Mesothelial cell of epicardium (in vitro differentiated cells): ENCODE measurements at regions not wholly inside any gene's neighbourhood (a gene's known extent, or its start where the extent isn't known, plus 50 kb on each side); places are given as distances from the start of the nearest gene placed in this dataset.
"Not testable (repeated sequence)": the region's sequence is repeated elsewhere in the genome, so short reads cannot be mapped to it uniquely, and the experiment has no call there.

Experiments used
- DNase-seq, 2 experiments: peaks; one replicate each; pipeline ENCODE4 v3.0.0; 2021; ENCODE audit warnings: low spot score in 2 of 2; ENCODE audit not compliant: unreplicated experiment in 2 of 2
- H3K27ac Mint-ChIP-seq: 2 replicates; pipeline ENCODE4 v1.8.0; 2021; ENCODE audit warnings: mixed read lengths
- H3K27me3 Mint-ChIP-seq: 2 replicates; pipeline ENCODE4 v1.8.0; 2021; ENCODE audit warnings: low read depth, mixed read lengths
- H3K36me3 Mint-ChIP-seq: 2 replicates; pipeline ENCODE4 v1.8.0; 2021; ENCODE audit warnings: mixed read lengths
- H3K4me1 Mint-ChIP-seq: 2 replicates; pipeline ENCODE4 v1.8.0; 2021; ENCODE audit warnings: mixed read lengths
- H3K4me3 Mint-ChIP-seq: 2 replicates; pipeline ENCODE4 v1.8.0; 2021; ENCODE audit warnings: mild to moderate bottlenecking, moderate library complexity, mixed read lengths
- H3K9me3 Mint-ChIP-seq: 2 replicates; pipeline ENCODE4 v1.8.0; 2021; ENCODE audit warnings: mixed read lengths
- CTCF ChIP-seq: fragments of 200-600 bp; sonication (generic); IDR thresholded peaks from one replicate; pipeline ENCODE4 v1.5.0; 2021; ENCODE audit warnings: antibody characterized with exemption; ENCODE audit not compliant: unreplicated experiment

DNA sequence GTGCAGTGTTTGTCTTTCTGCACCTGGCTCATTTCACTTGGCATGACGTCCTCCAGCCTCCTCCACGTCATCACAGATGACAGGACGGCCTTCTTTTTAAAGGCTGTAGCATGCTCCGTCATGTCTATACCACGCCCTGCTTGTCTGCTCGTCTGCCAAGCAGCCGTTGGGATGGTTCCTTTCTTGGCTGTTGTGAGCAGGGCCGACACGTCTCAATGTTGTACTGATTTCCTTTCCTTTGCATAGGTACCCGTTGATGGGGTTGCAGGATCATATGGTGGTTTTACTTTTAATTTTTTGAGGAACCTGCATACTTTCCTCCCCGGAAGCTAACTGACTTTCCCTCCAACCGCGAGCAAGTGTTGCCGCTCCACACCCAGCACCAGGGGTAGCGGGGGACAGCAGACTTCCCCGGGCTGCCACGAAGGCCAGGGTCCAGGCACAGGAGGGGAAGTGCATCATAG, 212.2 kb upstream of the ZNF469 start:
- H3K27me3 Mint-ChIP-seq, result no peaks in the 10 kb centered on the region
- H3K36me3 Mint-ChIP-seq, result peaks cover 4% of the 10 kb centered on the region
- peak overlapping the region; percentile 28 for H3K27ac Mint-ChIP-seq
- peaks cover 31% of the 10 kb centered on the region for H3K4me1 Mint-ChIP-seq
- no peak for TF ChIP-seq CTCF
- no peak overlapping the region for H3K4me3 Mint-ChIP-seq
- H3K9me3 Mint-ChIP-seq, result peaks cover 32% of the 10 kb centered on the region
- peak in 1 of 2 experiments; percentile 24 for DNase-seq

DNA sequence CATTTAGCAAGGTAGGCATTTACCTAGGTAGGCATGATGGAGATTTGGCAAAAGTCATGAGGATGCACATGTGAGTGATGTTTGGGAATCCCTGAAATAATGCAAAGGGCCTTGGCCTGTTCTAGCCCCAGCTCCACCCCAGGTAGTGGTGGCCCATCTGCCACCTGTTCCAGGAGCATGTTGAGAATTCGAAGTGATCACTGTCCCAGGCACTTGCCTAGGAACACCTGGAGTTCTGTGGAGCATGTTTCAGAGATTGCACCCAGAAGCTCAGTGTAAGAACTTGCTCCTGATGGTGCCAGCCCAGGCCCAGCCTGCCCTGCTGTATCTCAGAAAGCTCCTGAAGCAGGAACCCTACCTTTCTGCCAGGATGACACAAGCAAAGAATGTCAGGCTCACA, 211.6 kb upstream of the ZNF469 start:
- not testable (repeated sequence) for H3K36me3 Mint-ChIP-seq, H3K27me3 Mint-ChIP-seq, H3K4me3 Mint-ChIP-seq, H3K27ac Mint-ChIP-seq
- DNase-seq, result peak in 1 of 2 experiments; percentile 26
- H3K4me1 Mint-ChIP-seq, result peaks cover 25% of the 10 kb centered on the region
- peaks cover 33% of the 10 kb centered on the region for H3K9me3 Mint-ChIP-seq

DNA sequence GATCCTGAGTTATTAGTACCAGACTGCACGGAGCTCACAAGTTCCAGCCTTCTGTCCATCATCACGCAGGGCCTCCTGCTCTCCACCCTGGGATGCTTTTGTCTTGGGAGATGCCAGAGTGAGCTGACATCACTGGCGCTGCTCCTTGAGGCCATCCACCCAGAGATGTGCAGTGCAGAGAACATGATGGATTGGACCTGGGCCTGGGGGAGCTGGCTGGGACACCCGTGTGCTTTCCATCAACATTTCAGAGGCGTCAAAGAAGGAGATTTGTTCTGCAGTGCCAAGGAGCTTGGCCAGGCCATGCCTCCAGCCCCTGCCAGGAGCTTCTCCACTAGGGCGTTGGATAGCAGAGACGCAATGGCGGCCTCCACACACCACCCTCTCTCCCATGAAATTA, 206.6 kb upstream of the ZNF469 start:
- not testable (repeated sequence) for H3K36me3 Mint-ChIP-seq, H3K27me3 Mint-ChIP-seq

GRCh38 chr16:88176591-88177180, 206.1 kb upstream of the ZNF469 start:
- peaks cover 35% of the 10 kb centered on the region for H3K9me3 Mint-ChIP-seq
- not testable (repeated sequence) for H3K27me3 Mint-ChIP-seq, H3K4me1 Mint-ChIP-seq, H3K36me3 Mint-ChIP-seq, H3K4me3 Mint-ChIP-seq, H3K27ac Mint-ChIP-seq
- DNase-seq, result peak in 1 of 2 experiments; percentile 19

More for the DNA sequence above, 206.6 kb upstream of the ZNF469 start:
- not testable (repeated sequence) for H3K4me3 Mint-ChIP-seq, DNase-seq, H3K27ac Mint-ChIP-seq, H3K4me1 Mint-ChIP-seq
- H3K9me3 Mint-ChIP-seq, result peaks cover 34% of the 10 kb centered on the region

- not testable (repeated sequence) for H3K4me3 Mint-ChIP-seq, H3K36me3 Mint-ChIP-seq, H3K4me1 Mint-ChIP-seq, H3K27me3 Mint-ChIP-seq, H3K27ac Mint-ChIP-seq
- peak in 1 of 2 experiments; percentile 25 for DNase-seq
- peaks cover 25% of the 10 kb centered on the region for H3K9me3 Mint-ChIP-seq
Measured at GRCh38 chr16:88178251-88178650, 204.5 kb upstream of the ZNF469 start.

- H3K27me3 Mint-ChIP-seq, H3K4me3 Mint-ChIP-seq, H3K4me1 Mint-ChIP-seq, H3K27ac Mint-ChIP-seq, H3K36me3 Mint-ChIP-seq: not testable (repeated sequence)
- peaks cover 20% of the 10 kb centered on the region for H3K9me3 Mint-ChIP-seq
- peak in 1 of 2 experiments; percentile 16 for DNase-seq
Measured at GRCh38 chr16:88178896-88179295, 203.9 kb upstream of the ZNF469 start.

DNA sequence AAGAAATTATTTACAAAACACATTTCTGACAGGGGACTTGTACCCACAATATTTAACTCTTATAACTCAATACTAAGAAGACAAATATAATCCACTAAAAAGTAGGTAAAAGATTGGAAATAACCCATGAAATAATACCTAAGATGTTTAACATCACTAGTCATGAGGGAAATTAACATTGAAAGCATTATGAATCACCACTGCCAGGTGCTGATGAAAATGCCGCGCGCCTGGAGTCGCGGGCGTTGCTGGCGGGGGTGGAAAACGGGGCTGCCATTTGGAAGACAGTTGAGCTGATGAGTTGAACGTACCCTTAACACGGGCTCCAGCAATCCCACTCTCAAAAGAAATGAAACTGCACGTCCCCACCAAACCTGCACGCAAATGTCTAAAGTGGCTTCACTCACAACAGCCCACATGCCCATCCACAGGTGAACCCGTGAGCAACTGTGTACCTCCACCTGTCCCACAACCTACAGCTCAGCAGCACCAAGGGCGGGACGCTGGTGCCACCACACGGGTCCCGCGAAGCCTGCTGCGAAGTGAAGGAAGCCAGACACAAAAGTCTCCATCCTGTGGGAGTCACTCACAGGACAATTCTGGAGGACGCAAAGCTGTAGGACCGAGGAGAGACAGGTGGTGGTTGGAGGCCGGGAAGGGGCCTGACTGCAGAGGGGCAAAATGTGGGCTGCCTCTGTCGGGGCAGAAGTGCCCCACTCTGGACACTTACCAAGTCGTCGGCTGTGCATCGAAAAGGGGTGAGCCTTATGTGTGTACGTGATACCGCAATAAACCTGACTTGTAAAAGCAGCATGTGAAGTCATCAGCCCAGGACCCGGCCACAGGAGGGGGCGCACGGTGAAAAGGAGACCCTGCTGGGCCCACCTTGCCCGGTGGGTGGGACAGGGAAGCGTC, 199.5 kb upstream of the ZNF469 start:
- H3K9me3 Mint-ChIP-seq, H3K36me3 Mint-ChIP-seq, H3K27me3 Mint-ChIP-seq, H3K4me3 Mint-ChIP-seq, H3K27ac Mint-ChIP-seq, H3K4me1 Mint-ChIP-seq: not testable (repeated sequence)
- peak in 1 of 2 experiments; percentile 13 for DNase-seq

DNA sequence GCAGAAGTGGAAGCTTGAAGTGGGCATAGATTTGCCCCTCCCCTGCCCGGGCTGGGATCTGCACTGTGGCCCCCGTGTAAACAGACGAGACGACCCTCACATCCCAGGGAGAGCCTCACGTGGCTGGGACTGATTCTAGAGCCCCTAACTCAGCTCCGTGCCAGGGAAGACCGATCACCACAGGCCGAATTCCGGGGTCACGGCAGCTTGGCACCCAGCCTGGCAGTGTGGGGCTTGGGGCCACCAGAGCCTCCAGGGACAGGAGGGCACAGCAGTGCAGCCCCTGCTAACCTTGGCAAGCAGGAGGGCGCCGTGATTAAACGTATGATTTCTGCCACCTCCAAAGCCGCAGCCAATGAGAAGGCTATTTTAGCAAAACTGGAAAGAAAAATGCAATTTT, 198.7 kb upstream of the ZNF469 start:
- peak in 1 of 2 experiments; percentile 13 for DNase-seq
- not testable (repeated sequence) for H3K9me3 Mint-ChIP-seq, H3K4me3 Mint-ChIP-seq, H3K27ac Mint-ChIP-seq, H3K4me1 Mint-ChIP-seq, H3K36me3 Mint-ChIP-seq, H3K27me3 Mint-ChIP-seq

- DNase-seq, result peak in 1 of 2 experiments; percentile 34
- not testable (repeated sequence) for H3K4me1 Mint-ChIP-seq, H3K4me3 Mint-ChIP-seq, H3K27ac Mint-ChIP-seq, H3K36me3 Mint-ChIP-seq, H3K27me3 Mint-ChIP-seq
- peaks cover 13% of the 10 kb centered on the region for H3K9me3 Mint-ChIP-seq
Measured at GRCh38 chr16:88184566-88185355, 198.0 kb upstream of the ZNF469 start.

- not testable (repeated sequence) for H3K27ac Mint-ChIP-seq, H3K27me3 Mint-ChIP-seq, H3K36me3 Mint-ChIP-seq, H3K4me1 Mint-ChIP-seq, DNase-seq, H3K4me3 Mint-ChIP-seq
- peaks cover 13% of the 10 kb centered on the region for H3K9me3 Mint-ChIP-seq
Measured at GRCh38 chr16:88185406-88185805, 197.4 kb upstream of the ZNF469 start.

GRCh38 chr16:88185976-88186888, 196.5 kb upstream of the ZNF469 start:
- not testable (repeated sequence) for H3K36me3 Mint-ChIP-seq, H3K4me3 Mint-ChIP-seq, H3K4me1 Mint-ChIP-seq, H3K27me3 Mint-ChIP-seq, H3K27ac Mint-ChIP-seq
- peaks cover 12% of the 10 kb centered on the region for H3K9me3 Mint-ChIP-seq
- DNase-seq, result peak in 1 of 2 experiments; percentile 29
